K562 (cell line): ENCODE measurements at regions not wholly inside any gene's neighbourhood (a gene's known extent, or its start where the extent isn't known, plus 50 kb on each side); places are given as distances from the start of the nearest gene placed in this dataset.

ENCODE experiments used
- ATAC-seq: fragments of 200-7000 bp; cut with Tn5 transposase; 3 replicates; pipeline ENCODE4 v1.9.1; 2020; ENCODE audit warnings: moderate library complexity
- BruUV-seq: library from RNA; stranded (reverse); fragments of 400-500 nt; replicated peaks from 2 replicates; lab custom pipeline; 2021; lab: Mats Ljungman, UMichigan
- CTCF ChIA-PET: fragments of 300-600 bp; formaldehyde crosslinking; extraction: SDS; loops from one replicate; lab custom pipeline; 2021; ENCODE audit warnings: low intra/inter-chr PET ratio; lab: Yijun Ruan, JAX
- POLR2A ChIA-PET: fragments of 300-600, 350-650 bp; sonication (Branson Sonifier 250); formaldehyde crosslinking; extraction: SDS; loops from one replicate; lab custom pipeline; 2021; ENCODE audit warnings: antibody characterized with exemption, inconsistent platforms; lab: Yijun Ruan, JAX
- DNase-seq, 4 experiments: peaks; one replicate each; pipeline versions ENCODE4 v3.0.0 to v3.0.0-alpha.2; 2011 to 2018; ENCODE audit warnings: low spot score in 3 of 4, mixed read lengths in 3 of 4; ENCODE audit errors: extremely low read depth in 1 of 4
- FAIRE-seq: peaks from 2 replicates; lab custom pipeline; 2011; peaks lifted over from hg19 to GRCh38; lab: Jason Lieb, UNC
- H2AFZ ChIP-seq: 2 replicates; pipeline ENCODE4 v1.6.0; 2011; ENCODE audit warnings: low read depth, low read length, control low read depth, inconsistent platforms
- H3K27ac ChIP-seq: fragments of 200-600 bp; 3 replicates; pipeline ENCODE4 v1.8.0; 2011; ENCODE audit warnings: low read depth, mild to moderate bottlenecking, control low read depth, inconsistent platforms, low read length, moderate library complexity, mixed read lengths; ENCODE audit errors: extremely low read depth
- H3K27me3 ChIP-seq, 2 experiments: fragments of 300-600 bp in 1 of 2; 2 replicates in 1 of 2; 3 replicates in 1 of 2; pipeline versions ENCODE4 v1.6.0 to v1.8.0; 2011; ENCODE audit warnings: inconsistent platforms in 2 of 2, low read length in 2 of 2, mild to moderate bottlenecking in 1 of 2, mixed read lengths in 1 of 2, moderate library complexity in 1 of 2; ENCODE audit not compliant: control insufficient read depth in 2 of 2, insufficient read depth in 2 of 2
- H3K36me3 ChIP-seq: fragments of 300-600 bp; 3 replicates; pipeline ENCODE4 v1.8.0; 2011; ENCODE audit warnings: mild to moderate bottlenecking, low read length, inconsistent platforms; ENCODE audit not compliant: control insufficient read depth, insufficient read depth
- H3K4me1 ChIP-seq, 2 experiments: fragments of 200-600 bp in 1 of 2; replicated peaks in 1 of 2; 2 replicates in 1 of 2; 3 replicates in 1 of 2; pipeline versions ENCODE4 v1.5.1 to v1.8.0; 2011; ENCODE audit warnings: inconsistent platforms in 2 of 2, low read length in 2 of 2, mild to moderate bottlenecking in 1 of 2, mixed read lengths in 1 of 2, moderate library complexity in 1 of 2; ENCODE audit not compliant: control insufficient read depth in 2 of 2, insufficient read depth in 2 of 2
- H3K4me2 ChIP-seq: 2 replicates; pipeline ENCODE4 v1.6.1; 2011; ENCODE audit warnings: low read length, control low read depth, inconsistent platforms, mixed read lengths; ENCODE audit not compliant: insufficient read depth
- H3K4me3 ChIP-seq: fragments of 200-600 bp; sonication (generic), shearing (Covaris generic); 2 replicates; pipeline ENCODE4 v1.5.1; 2016; ENCODE audit warnings: control low read depth, inconsistent platforms
- H3K79me2 ChIP-seq: fragments of 200-600 bp; 3 replicates; pipeline ENCODE4 v1.8.0; 2011; ENCODE audit warnings: low read length, inconsistent platforms; ENCODE audit not compliant: control insufficient read depth, insufficient read depth
- H3K9ac ChIP-seq, 2 experiments: 2 replicates each; pipeline versions ENCODE4 v1.6.0 to v1.6.1; 2011; ENCODE audit warnings: low read depth in 2 of 2, low read length in 2 of 2, control low read depth in 1 of 2, inconsistent platforms in 1 of 2, mild to moderate bottlenecking in 1 of 2, mixed read lengths in 1 of 2; ENCODE audit not compliant: insufficient read depth in 1 of 2
- H3K9me1 ChIP-seq: one replicate; pipeline ENCODE4 v1.6.0; 2011; ENCODE audit warnings: inconsistent platforms, mild to moderate bottlenecking, low read length, moderate library complexity; ENCODE audit not compliant: control insufficient read depth, insufficient read depth
- H3K9me3 ChIP-seq: replicated peaks from 2 replicates; pipeline ENCODE4 v1.5.1; 2011; ENCODE audit warnings: low read depth, low read length, inconsistent platforms; ENCODE audit not compliant: control insufficient read depth, insufficient read depth
- H4K20me1 ChIP-seq: replicated peaks from 2 replicates; pipeline ENCODE4 v1.6.1; 2011; ENCODE audit warnings: low read length, inconsistent platforms, mixed read lengths; ENCODE audit not compliant: control insufficient read depth, insufficient read depth
- CBX2 ChIP-seq: fragments of 200-600 bp; sonication (generic); IDR thresholded peaks from one replicate; pipeline ENCODE4 v1.6.1; 2012; ENCODE audit warnings: mild to moderate bottlenecking, low read length, inconsistent platforms; ENCODE audit not compliant: insufficient read depth, poor library complexity, severe bottlenecking
- E2F8 ChIP-seq: fragments of 450-650 bp; IDR thresholded peaks from 2 replicates; pipeline ENCODE4 v1.7.1; 2018; ENCODE audit warnings: mild to moderate bottlenecking, low read depth; ENCODE audit not compliant: partially characterized antibody
- ETV5 ChIP-seq: sonication (generic); formaldehyde crosslinking; IDR thresholded peaks from 2 replicates; pipeline ENCODE4 v1.4.0; 2020; ENCODE audit warnings: low read depth, mild to moderate bottlenecking, missing genetic modification reagents
- MITF ChIP-seq: IDR thresholded peaks from 2 replicates; pipeline ENCODE4 v1.6.1; 2014; ENCODE audit warnings: antibody characterized with exemption
- PREB ChIP-seq: sonication (generic); formaldehyde crosslinking; IDR thresholded peaks from 2 replicates; pipeline ENCODE4 v1.8.1; 2023; ENCODE audit warnings: mild to moderate bottlenecking, missing genetic modification reagents
- RBM22 ChIP-seq: fragments of 200-400 bp; formaldehyde crosslinking; IDR thresholded peaks from 2 replicates; pipeline ENCODE4 v1.6.1; 2018; ENCODE audit warnings: low read length, low read depth; ENCODE audit not compliant: poor library complexity, severe bottlenecking
- REST ChIP-seq, 2 experiments: fragments of 450-650 bp; formaldehyde crosslinking in 1 of 2; IDR thresholded peaks; 2 replicates each; pipeline versions ENCODE4 v1.4.0 to v1.6.1; 2014 to 2020; ENCODE audit warnings: mild to moderate bottlenecking in 2 of 2, borderline replicate concordance in 1 of 2, low read depth in 1 of 2
- ZNF282 ChIP-seq: sonication (generic); formaldehyde crosslinking; IDR thresholded peaks from 2 replicates; pipeline ENCODE4 v1.8.1; 2023; ENCODE audit warnings: missing genetic modification reagents
- WGBS: fragments of 100-300 bp; shearing (Covaris generic); methylation state at CpG from one replicate; pipeline ENCODE4 v1.1.6; 2016; ENCODE audit warnings: low coverage, mixed read lengths; ENCODE audit not compliant: insufficient coverage; ENCODE audit errors: missing lambda C conversion rate; 5-methylcytosine and 5-hydroxymethylcytosine counted together
- in situ Hi-C: fragments of 300-500 bp; cut with MboI; formaldehyde crosslinking; loops from 4 replicates; pipeline ENCODE4 v1.15.0; 2018; ENCODE audit warnings: inconsistent platforms, mixed read lengths
- intact Hi-C: fragments of 100-400 bp; cut with micrococcal nuclease; formaldehyde crosslinking; loops from 2 replicates; pipeline ENCODE4 v1.14.2; 2022

DNA sequence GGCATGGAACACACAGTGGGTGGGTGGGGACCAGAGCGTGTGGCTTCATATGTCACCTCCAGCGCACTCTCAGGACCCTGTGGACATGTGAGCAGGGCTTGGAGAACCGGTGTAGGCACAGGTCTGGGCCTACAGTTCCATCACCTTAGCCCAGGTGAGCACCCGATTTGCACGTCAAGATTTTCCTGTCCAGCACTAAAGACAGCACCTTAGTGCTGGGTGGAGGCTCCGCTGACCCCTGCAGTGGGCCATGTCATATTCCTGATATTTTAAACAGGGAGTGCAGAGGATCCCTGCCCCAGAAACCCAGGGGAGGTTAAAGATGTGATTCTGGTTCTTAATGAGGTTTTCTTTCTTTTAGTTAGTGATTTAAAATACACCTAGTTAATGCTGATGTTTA is 356.0 kb upstream of the IRX4 start:
- H3K27ac ChIP-seq, result no peak overlapping the region
- POLR2A ChIA-PET, result interaction anchor here (0.7 kb wide), 1 partner anchor 461 kb away, joined by 3 read pairs; no protein-coding TSS in a partner anchor
- CTCF ChIA-PET, result no interaction called here
- 2% methylated on average over 6 of the region's 6 CpGs for WGBS
- TF ChIP-seq REST (IDR thresholded peaks at IDR 0.05; ENCODE audit: borderline replicate concordance), result peak; percentile 46
- TF ChIP-seq REST (CRISPR knock-in tag; IDR thresholded peaks at IDR 0.05; ENCODE audit: low read depth), result no peak
- no peak for TF ChIP-seq ZNF282 (CRISPR knock-in tag)
- TF ChIP-seq PREB (CRISPR knock-in tag), result no peak
- TF ChIP-seq E2F8, result no peak
- TF ChIP-seq CBX2, result no peak
- TF ChIP-seq MITF, result no peak
- no peak for TF ChIP-seq RBM22
- no peak for TF ChIP-seq ETV5 (CRISPR knock-in tag)
- TF ChIP-seq, all 486 proteins: peak for 1
- Histone ChIP-seq H3K27me3 (peaks cover 0 to 18% of the 10 kb centered on the region in 2 experiments; a peak in 1 of 5 replicates), H2AFZ (no peak overlapping the region), H4K20me1 (no peaks in the 10 kb centered on the region), H3K36me3 (no peaks in the 10 kb centered on the region), H3K9me3 (no peaks in the 10 kb centered on the region), H3K9ac (no peak overlapping the region), H3K79me2 (no peaks in the 10 kb centered on the region), H3K4me1 (peaks cover 0 to 3% of the 10 kb centered on the region in 2 experiments; a peak in 1 of 5 replicates), H3K4me2 (no peak overlapping the region), H3K4me3 (no peak overlapping the region), H3K9me1 (no peaks in the 10 kb centered on the region)
- no peak for FAIRE-seq
- intact Hi-C loops, result no loop called here
- no peak for ATAC-seq
- DNase-seq, result no peak
- in situ Hi-C loops, result no loop called here
- BruUV-seq, result no TSS peak
